ENCODE measurements at regions not wholly inside any gene's neighbourhood (a gene's known extent, or its start where the extent isn't known, plus 50 kb on each side); places are given as distances from the start of the nearest gene placed in this dataset.

GRCh38 chr16:52633230-52633629 is 86.3 kb upstream of the TOX3 start:
- intact Hi-C loops (cut with DNase I): no loop called here
- Histone ChIP-seq H3K4me3 (no peak overlapping the region), H3K9me3 (no peaks in the 10 kb centered on the region), H3K36me3 (no peaks in the 10 kb centered on the region), H3K27me3 (replicated peaks; ENCODE audit: insufficient read depth) (peaks cover 2% of the 10 kb centered on the region), H3K4me1 (replicated peaks) (no peaks in the 10 kb centered on the region), H3K27ac (no peak overlapping the region)
- no peak for TF ChIP-seq CTCF (IDR thresholded peaks at IDR 0.05)
- no peak for TF ChIP-seq POLR2A (IDR thresholded peaks at IDR 0.05)
- no peak for TF ChIP-seq POLR2AphosphoS5 (IDR thresholded peaks at IDR 0.05)
- WGBS: 95% methylated on average over 6 of the region's 6 CpGs
- DNase-seq (ENCODE audit: low spot score): no peak

- Histone ChIP-seq H3K4me3 (no peak overlapping the region), H3K4me1 (replicated peaks) (no peaks in the 10 kb centered on the region), H3K27ac (no peak overlapping the region), H3K9me3 (no peaks in the 10 kb centered on the region), H3K27me3 (replicated peaks; ENCODE audit: insufficient read depth) (peaks cover 2% of the 10 kb centered on the region), H3K36me3 (no peaks in the 10 kb centered on the region)
- DNase-seq (ENCODE audit: low spot score): no peak
- 98% methylated on average over 2 of the region's 2 CpGs for WGBS
- intact Hi-C loops (cut with DNase I): no loop called here
- TF ChIP-seq POLR2A (IDR thresholded peaks at IDR 0.05) (no peak), CTCF (IDR thresholded peaks at IDR 0.05) (no peak), POLR2AphosphoS5 (IDR thresholded peaks at IDR 0.05) (no peak)
These were observed 84.8 kb upstream of the TOX3 start for GRCh38 chr16:52631711-52632110.

GRCh38 chr16:52630711-52631110 is 83.8 kb upstream of the TOX3 start:
- Histone ChIP-seq H3K4me1 (replicated peaks) (no peaks in the 10 kb centered on the region), H3K36me3 (no peaks in the 10 kb centered on the region), H3K27me3 (replicated peaks; ENCODE audit: insufficient read depth) (peaks cover 2% of the 10 kb centered on the region), H3K27ac (no peak overlapping the region), H3K4me3 (no peak overlapping the region), H3K9me3 (no peaks in the 10 kb centered on the region)
- TF ChIP-seq CTCF (IDR thresholded peaks at IDR 0.05): no peak
- no peak for TF ChIP-seq POLR2AphosphoS5 (IDR thresholded peaks at IDR 0.05)
- no peak for TF ChIP-seq POLR2A (IDR thresholded peaks at IDR 0.05)
- intact Hi-C loops (cut with DNase I): no loop called here
- WGBS: 88% methylated on average over 2 of the region's 2 CpGs
- no peak for DNase-seq (ENCODE audit: low spot score)

DNA sequence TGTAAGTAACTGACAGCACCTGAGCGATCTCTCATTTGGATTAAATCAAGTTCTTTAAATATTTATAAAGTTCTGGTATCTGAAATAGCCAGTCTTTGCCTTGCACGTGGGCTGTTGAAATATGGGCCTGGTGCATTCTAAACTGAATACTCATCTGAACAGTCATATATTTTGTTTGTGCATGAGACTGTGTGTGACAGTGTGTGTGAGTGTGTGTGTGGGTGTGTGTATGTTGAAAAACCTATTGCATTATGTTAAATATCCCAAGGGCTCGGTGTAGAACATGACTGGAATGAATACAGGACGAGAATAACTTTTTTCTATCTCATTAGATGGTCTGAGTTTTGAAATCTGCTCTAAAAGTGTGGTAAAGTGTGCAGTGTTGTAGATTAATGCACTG is 82.4 kb upstream of the TOX3 start:
- H3K9me3 ChIP-seq: no peaks in the 10 kb centered on the region
- WGBS: 44% methylated on average over 4 of the region's 4 CpGs
- H3K4me1 ChIP-seq (replicated peaks): no peaks in the 10 kb centered on the region
- no peak overlapping the region for H3K4me3 ChIP-seq
- intact Hi-C loops (cut with DNase I): no loop called here
- no peaks in the 10 kb centered on the region for H3K36me3 ChIP-seq
- H3K27me3 ChIP-seq (replicated peaks; ENCODE audit: insufficient read depth): peaks cover 2% of the 10 kb centered on the region
- DNase-seq (ENCODE audit: low spot score): no peak
- H3K27ac ChIP-seq: no peak overlapping the region
- TF ChIP-seq POLR2A (IDR thresholded peaks at IDR 0.05): no peak
- no peak for TF ChIP-seq POLR2AphosphoS5 (IDR thresholded peaks at IDR 0.05)
- TF ChIP-seq CTCF (IDR thresholded peaks at IDR 0.05): no peak

- DNase-seq (ENCODE audit: low spot score): no peak
- Histone ChIP-seq H3K36me3 (no peaks in the 10 kb centered on the region), H3K9me3 (no peaks in the 10 kb centered on the region), H3K4me1 (replicated peaks) (no peaks in the 10 kb centered on the region), H3K4me3 (no peak overlapping the region), H3K27ac (no peak overlapping the region), H3K27me3 (replicated peaks; ENCODE audit: insufficient read depth) (no peaks in the 10 kb centered on the region)
- TF ChIP-seq POLR2A (IDR thresholded peaks at IDR 0.05) (no peak), CTCF (IDR thresholded peaks at IDR 0.05) (no peak), POLR2AphosphoS5 (IDR thresholded peaks at IDR 0.05) (no peak)
- 91% methylated on average over 2 of the region's 2 CpGs for WGBS
- intact Hi-C loops (cut with DNase I): no loop called here
These were observed 77.9 kb upstream of the TOX3 start for GRCh38 chr16:52624891-52625290.
